GM13976 (cell line): ENCODE measurements at regions not wholly inside any gene's neighbourhood (a gene's known extent, or its start where the extent isn't known, plus 50 kb on each side); places are given as distances from the start of the nearest gene placed in this dataset.

Experiments used
- DNase-seq: peaks from one replicate; pipeline ENCODE4 v3.0.0; 2012; ENCODE audit warnings: low spot score
- CTCF ChIP-seq: IDR thresholded peaks from 2 replicates; pipeline ENCODE4 v1.5.1; 2012; ENCODE audit warnings: borderline replicate concordance, mild to moderate bottlenecking; ENCODE audit not compliant: insufficient read depth; ENCODE audit errors: extremely low read depth, missing control alignments, control extremely low read depth
- in situ Hi-C: fragments of 300-500 bp; cut with MboI; formaldehyde crosslinking; loops from one replicate; pipeline ENCODE4 v1.12.0; 2022; ENCODE audit warnings: low sequenced_read_pairs, mixed read lengths, inconsistent platforms; ENCODE audit not compliant: unreplicated experiment

DNA sequence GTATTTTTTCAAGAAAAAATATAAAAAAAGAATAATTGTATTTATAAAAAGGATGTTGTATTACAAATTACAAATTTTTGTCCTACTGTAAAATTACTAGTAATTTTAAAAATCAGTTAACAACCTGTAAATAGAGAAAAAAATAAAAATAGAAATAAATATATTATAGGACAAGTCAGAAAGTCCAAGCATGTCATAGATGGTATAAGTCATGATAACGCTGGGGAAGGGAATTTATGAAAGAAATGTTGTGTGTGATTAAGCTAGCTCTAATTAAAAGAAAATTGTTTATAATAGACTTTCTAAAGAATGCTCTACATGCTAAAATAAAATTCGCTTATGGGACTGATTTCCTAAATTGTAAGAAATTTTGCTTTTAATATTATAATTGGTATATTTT, 2329.9 kb downstream of the ARAP2 start:
- in situ Hi-C loops, result no loop called here
- no peak for TF ChIP-seq CTCF
- no peak for DNase-seq

DNA sequence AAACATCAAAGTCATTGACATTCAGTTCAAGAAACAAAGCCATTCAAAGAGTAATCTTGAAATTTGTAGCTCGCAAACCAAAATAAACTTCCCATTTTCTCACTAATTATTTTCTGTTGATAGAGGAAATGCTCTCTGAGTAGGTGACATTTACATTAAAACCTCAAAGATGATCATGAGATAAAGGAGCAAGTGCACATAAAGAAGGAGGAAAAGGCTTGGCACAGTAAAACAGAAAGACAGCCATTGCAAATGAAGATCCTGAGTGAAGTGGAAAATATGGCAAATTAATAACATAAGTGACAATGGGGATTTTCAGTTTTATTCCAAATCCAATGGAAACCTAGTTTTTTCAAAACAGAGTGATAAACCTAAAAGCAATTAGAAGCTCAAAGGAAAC, 2320.8 kb downstream of the ARAP2 start:
- no peak for DNase-seq
- TF ChIP-seq CTCF, result no peak
- in situ Hi-C loops, result no loop called here

DNA sequence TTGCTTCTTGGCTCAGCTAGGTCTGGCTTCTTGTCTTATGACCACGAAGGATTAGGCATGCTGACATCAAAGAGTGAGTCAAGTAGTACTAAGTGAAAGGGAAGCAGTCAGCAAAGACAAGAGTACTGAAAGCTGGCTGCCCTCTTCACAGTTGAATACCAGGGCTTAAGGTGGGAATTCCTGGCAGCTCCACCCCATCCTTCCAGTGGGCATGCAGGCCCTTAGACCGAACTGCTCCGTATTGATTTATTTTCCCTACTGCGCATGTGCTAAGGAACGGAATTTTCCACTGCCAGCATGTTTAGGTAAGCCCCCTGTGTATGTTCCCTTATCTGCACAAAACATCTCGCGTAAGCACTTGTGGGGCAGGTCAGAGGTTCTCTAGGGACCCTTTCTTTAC, 2320.1 kb downstream of the ARAP2 start:
- DNase-seq, result no peak
- in situ Hi-C loops, result no loop called here
- TF ChIP-seq CTCF, result no peak

DNA sequence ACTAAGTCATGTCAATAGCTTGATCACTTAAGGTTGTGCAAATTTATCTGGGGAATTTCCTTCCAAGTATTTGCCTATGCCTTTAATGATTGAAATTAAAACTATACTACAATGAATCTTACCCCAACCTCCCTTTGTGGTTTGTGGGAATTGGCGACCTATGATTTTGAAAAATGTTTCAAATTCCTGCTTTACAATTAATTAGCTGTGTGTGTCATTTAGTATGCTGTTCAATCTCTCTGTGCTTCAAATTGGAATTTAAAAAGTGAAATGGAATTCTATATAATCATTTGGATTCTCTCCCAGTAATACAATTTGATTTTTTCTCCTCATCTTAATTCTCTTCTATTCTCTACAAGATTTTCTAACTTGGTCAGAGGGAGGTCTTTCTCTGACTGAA, 2319.5 kb downstream of the ARAP2 start:
- TF ChIP-seq CTCF, result no peak
- DNase-seq, result no peak
- in situ Hi-C loops, result loop anchor here (25.0 kb wide), 1 partner anchor 112 kb away; no protein-coding TSS in a partner anchor

- in situ Hi-C loops, result loop anchor here (25.0 kb wide), 1 partner anchor 107 kb away; no protein-coding TSS in a partner anchor
- no peak for DNase-seq
- TF ChIP-seq CTCF, result no peak
Observed at GRCh38 chr4:33930497-33930896, 2313.8 kb downstream of the ARAP2 start.

- TF ChIP-seq CTCF, result no peak
- no peak for DNase-seq
- in situ Hi-C loops, result loop anchor here (25.0 kb wide), 1 partner anchor 106 kb away; no protein-coding TSS in a partner anchor
Observed at GRCh38 chr4:33931026-33931425, 2313.3 kb downstream of the ARAP2 start.

DNA sequence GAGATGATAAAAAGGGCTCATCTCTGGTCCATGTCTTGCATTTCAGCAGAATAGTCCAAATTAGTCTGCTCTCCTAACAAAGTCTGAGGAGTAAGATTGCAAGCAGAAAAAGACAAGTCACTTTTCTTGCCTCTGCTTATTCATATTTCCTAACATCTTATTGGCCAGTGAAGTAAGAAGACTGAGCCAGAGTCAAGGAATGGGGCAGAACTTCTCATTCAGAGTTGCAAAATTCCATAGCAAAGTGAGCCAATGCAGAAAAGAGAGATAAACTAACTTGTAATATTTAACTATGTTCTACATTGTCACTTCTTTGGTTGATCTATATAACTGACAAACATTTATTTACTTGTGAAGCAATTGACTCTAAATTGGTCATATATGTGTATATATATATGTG, 2304.0 kb downstream of the ARAP2 start:
- in situ Hi-C loops, result loop anchor here (25.0 kb wide), 1 partner anchor 97 kb away; no protein-coding TSS in a partner anchor
- no peak for TF ChIP-seq CTCF
- DNase-seq, result no peak
